RPMI8226 (cell line): ENCODE measurements at regions not wholly inside any gene's neighbourhood (a gene's known extent, or its start where the extent isn't known, plus 50 kb on each side); places are given as distances from the start of the nearest gene placed in this dataset.
"Not testable (repeated sequence)": the region's sequence is repeated elsewhere in the genome, so short reads cannot be mapped to it uniquely, and the experiment has no call there.

Experiments
- DNase-seq: peaks from one replicate; pipeline ENCODE4 v3.0.0-alpha.2; 2015

DNA sequence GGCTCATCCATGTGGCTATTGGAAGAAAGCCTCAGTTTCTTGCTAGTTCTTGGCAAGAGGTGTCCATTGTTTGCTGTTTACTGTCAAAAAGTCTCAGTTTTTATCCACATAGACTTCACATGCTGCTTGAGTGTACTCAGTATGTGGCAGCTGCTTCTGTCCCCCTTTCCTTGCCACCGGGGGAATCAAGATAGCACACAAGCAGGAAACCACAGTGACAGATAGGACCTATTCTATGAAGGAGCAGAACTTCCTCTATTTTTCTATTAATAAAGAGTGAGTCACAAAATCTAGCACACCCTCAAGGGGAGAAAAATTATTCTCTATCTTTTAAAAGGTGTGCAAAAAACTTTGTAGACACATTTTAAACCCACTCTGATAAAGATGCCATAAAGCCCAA, 121.4 kb upstream of the GMNC start:
- no peak for DNase-seq

GRCh38 chr3:190973771-190974170, 111.3 kb upstream of the GMNC start:
- no peak for DNase-seq

DNA sequence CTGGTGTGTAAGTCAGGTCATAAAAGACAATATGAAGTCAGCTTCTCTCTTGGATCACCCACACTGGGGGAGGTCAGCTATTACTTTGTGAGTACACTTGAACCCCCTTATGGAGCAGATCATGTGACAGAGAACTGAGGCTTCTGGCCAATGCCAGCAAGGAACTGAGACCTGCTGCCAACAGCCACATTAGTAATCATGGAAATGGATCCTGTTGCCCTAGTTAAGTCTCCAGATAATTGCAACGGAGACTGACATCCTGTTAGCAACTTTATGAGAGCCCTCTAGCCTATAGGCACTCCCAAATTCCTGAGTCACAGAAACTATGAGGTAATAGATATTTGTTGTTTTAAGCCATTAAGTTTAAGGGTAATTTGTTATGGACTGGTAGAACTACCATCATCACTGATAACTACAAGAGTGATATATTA, 110.4 kb upstream of the GMNC start:
- no peak for DNase-seq

GRCh38 chr3:190972196-190972595, 109.7 kb upstream of the GMNC start:
- no peak for DNase-seq

- DNase-seq: no peak
Measured at GRCh38 chr3:190970560-190970959, 108.1 kb upstream of the GMNC start.

- DNase-seq: no peak
Measured at GRCh38 chr3:190968616-190969015, 106.1 kb upstream of the GMNC start.

DNA sequence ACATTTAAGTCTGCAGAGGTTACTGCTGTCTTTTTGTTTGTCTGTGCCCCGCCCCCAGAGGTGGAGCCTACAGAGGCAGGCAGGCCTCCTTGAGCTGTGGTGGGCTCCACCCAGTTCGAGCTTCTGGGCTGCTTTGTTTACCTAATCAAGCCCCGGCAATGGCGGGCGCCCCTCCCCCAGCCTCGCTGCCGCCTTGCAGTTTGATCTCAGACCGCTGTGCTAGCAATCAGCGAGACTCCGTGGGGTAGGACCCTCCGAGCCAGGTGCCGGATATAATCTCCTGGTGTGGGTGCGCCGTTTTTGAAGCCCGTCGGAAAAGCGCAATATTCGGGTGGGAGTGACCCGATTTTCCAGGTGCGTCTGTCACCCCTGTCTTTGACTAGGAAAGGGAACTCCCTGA, 102.4 kb upstream of the GMNC start:
- not testable (repeated sequence) for DNase-seq

- DNase-seq: no peak
Measured at GRCh38 chr3:190959077-190959476, 96.6 kb upstream of the GMNC start.

DNA sequence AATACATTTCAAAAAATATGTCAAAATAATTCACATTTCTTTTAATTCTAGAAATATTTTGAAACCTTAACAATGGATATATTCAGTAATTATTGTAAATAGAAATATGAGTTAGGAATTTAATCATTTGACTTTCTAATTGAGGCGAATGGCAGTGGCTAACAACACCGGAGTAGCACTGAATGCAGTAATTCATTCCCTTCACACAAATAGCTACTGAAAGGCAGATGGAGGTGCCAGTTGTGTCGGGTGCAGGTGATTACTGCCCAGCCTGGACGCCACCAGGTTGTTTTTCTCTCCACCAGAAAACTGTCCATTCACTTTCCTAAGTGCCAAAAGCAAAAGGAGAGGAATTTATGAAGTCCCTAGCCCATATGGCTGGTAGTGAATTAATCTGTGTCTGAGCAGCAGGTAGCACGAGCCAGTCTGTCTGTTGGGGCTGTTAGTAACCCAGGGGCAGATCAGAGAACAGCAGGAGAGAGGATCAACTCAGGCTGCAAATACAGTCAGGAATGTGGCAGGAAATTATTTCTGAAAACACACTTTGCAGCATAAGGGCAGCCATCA, 79.3 kb upstream of the GMNC start:
- no peak for DNase-seq

- DNase-seq: not testable (repeated sequence)
Measured at GRCh38 chr3:190934616-190935015, 72.1 kb upstream of the GMNC start.

DNA sequence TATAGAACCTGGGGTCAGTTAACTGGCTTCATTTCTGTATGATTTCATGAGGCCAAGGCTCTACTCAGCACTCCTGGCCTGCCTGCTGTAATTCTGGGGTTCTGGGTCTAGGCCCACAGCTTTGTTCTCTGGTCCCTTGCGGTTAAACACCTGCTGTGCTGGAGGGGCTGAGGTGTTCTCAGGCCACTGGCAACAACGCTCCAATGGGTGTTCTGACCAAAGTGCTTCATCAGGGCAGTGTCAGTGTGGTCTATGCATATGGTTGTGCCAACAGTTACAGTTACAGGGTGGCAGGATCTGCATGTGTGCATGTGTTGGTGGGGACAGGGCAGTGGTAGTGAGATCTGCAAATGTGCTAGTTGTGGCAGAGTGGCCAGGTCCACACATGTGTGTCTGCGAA, 64.1 kb upstream of the GMNC start:
- no peak for DNase-seq

DNA sequence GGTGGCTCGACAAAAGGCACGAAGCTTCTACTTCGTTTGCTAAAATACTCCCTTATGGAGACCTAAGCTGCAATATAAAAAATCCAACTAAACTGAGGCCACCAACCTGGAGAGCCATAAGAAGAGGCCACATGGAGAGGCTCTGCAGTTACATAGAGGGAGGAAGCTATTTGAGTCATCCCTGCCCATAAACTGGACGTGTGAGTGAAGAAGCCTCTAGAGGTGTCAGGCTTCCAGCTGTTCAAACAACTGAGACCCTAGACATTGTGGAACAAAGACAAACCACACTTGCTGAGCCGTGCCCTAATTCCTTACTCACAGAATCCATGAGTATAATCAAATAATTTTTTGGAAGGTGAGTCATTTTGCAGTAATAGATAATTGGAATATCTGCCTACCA, 50.2 kb upstream of the GMNC start:
- DNase-seq: no peak
